OCI-LY1 (cell line): ENCODE measurements at regions not wholly inside any gene's neighbourhood (a gene's known extent, or its start where the extent isn't known, plus 50 kb on each side); places are given as distances from the start of the nearest gene placed in this dataset.

ENCODE experiments used
- CTCF ChIP-seq: fragments of 200-600 bp; sonication (generic), shearing (Covaris generic); IDR thresholded peaks from 2 replicates; pipeline ENCODE4 v1.5.1; 2017; ENCODE audit warnings: mild to moderate bottlenecking, antibody characterized with exemption, low read length, moderate library complexity, mixed read lengths
- EZH2 ChIP-seq: fragments of 200-600 bp; sonication (generic), shearing (Covaris generic); IDR thresholded peaks from 2 replicates; pipeline ENCODE4 v1.8.0; 2017; ENCODE audit warnings: borderline replicate concordance, mixed run types, mild to moderate bottlenecking, antibody characterized with exemption, low read length, moderate library complexity, mixed read lengths

- no peak for TF ChIP-seq CTCF
- no peak for TF ChIP-seq EZH2
These were observed 259.3 kb downstream of the ZBBX start for GRCh38 chr3:167120828-167121227.
